ENCODE measurements at regions not wholly inside any gene's neighbourhood (a gene's known extent, or its start where the extent isn't known, plus 50 kb on each side); places are given as distances from the start of the nearest gene placed in this dataset.

DNA sequence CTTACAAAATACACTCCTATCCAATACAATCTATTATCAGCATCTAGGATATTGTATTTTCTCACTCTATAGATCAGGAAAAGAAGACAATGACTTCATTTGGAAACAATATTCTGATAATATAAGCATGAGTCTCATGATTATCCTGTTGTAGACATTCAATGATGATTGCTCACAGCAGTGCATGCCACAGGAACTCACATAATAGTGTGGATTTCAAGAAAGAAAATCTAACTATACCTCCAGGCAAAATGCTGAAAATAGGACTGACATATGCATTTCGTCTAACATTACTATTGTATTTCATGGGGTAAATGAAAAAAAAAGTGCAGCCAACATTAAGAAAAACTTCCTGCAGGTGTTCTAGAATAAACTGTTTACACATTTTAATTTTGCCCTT is 122.6 kb downstream of the POSTN start (continued):
- TF ChIP-seq, protein P1, sequence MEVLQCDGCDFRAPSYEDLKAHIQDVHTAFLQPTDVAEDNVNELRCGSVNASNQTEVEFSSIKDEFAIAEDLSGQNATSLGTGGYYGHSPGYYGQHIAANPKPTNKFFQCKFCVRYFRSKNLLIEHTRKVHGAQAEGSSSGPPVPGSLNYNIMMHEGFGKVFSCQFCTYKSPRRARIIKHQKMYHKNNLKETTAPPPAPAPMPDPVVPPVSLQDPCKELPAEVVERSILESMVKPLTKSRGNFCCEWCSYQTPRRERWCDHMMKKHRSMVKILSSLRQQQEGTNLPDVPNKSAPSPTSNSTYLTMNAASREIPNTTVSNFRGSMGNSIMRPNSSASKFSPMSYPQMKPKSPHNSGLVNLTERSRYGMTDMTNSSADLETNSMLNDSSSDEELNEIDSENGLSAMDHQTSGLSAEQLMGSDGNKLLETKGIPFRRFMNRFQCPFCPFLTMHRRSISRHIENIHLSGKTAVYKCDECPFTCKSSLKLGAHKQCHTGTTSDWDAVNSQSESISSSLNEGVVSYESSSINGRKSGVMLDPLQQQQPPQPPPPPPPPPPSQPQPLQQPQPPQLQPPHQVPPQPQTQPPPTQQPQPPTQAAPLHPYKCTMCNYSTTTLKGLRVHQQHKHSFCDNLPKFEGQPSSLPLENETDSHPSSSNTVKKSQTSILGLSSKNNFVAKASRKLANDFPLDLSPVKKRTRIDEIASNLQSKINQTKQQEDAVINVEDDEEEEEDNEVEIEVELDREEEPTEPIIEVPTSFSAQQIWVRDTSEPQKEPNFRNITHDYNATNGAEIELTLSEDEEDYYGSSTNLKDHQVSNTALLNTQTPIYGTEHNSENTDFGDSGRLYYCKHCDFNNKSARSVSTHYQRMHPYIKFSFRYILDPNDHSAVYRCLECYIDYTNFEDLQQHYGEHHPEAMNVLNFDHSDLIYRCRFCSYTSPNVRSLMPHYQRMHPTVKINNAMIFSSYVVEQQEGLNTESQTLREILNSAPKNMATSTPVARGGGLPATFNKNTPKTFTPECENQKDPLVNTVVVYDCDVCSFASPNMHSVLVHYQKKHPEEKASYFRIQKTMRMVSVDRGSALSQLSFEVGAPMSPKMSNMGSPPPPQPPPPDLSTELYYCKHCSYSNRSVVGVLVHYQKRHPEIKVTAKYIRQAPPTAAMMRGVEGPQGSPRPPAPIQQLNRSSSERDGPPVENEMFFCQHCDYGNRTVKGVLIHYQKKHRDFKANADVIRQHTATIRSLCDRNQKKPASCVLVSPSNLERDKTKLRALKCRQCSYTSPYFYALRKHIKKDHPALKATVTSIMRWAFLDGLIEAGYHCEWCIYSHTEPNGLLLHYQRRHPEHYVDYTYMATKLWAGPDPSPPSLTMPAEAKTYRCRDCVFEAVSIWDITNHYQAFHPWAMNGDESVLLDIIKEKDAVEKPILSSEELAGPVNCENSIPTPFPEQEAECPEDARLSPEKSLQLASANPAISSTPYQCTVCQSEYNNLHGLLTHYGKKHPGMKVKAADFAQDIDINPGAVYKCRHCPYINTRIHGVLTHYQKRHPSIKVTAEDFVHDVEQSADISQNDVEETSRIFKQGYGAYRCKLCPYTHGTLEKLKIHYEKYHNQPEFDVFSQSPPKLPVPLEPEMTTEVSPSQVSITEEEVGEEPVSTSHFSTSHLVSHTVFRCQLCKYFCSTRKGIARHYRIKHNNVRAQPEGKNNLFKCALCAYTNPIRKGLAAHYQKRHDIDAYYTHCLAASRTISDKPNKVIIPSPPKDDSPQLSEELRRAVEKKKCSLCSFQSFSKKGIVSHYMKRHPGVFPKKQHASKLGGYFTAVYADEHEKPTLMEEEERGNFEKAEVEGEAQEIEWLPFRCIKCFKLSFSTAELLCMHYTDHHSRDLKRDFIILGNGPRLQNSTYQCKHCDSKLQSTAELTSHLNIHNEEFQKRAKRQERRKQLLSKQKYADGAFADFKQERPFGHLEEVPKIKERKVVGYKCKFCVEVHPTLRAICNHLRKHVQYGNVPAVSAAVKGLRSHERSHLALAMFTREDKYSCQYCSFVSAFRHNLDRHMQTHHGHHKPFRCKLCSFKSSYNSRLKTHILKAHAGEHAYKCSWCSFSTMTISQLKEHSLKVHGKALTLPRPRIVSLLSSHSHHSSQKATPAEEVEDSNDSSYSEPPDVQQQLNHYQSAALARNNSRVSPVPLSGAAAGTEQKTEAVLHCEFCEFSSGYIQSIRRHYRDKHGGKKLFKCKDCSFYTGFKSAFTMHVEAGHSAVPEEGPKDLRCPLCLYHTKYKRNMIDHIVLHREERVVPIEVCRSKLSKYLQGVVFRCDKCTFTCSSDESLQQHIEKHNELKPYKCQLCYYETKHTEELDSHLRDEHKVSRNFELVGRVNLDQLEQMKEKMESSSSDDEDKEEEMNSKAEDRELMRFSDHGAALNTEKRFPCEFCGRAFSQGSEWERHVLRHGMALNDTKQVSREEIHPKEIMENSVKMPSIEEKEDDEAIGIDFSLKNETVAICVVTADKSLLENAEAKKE (CRISPR knock-in tag; IDR thresholded peaks at IDR 0.05): no peak

DNA sequence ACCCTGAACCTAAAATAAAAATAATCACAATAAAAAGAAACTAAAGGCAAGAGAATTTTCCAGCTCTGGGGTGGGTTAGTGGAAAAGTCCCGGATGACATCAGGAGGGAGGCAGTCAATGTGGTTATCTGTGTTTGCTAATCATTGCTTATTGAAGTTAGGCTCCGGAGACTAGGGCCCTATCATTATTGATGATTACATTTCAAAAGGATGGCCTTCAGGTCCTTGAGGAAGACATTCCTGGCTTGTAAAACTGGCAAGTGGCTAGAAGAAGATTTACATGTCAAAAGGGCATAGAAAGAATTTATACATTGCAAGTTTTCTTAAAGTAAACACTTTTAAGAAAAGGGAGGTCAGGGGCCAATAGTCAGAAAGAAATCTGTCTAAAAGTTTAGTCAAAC is 123.4 kb downstream of the POSTN start:
- Mint-ChIP-seq H3K4me1 (peaks cover 10% of the 10 kb centered on the region), H3K4me3 (no peak overlapping the region), H3K27me3 (ENCODE audit: insufficient read depth, low read depth, poor library complexity) (no peaks in the 10 kb centered on the region), H3K36me3 (ENCODE audit: low read depth) (no peaks in the 10 kb centered on the region), H3K9me3 (no peaks in the 10 kb centered on the region; the same call in 2 of the 3 replicates), H3K27ac (no peak overlapping the region)
- Histone ChIP-seq H4K20me1 (replicated peaks; ENCODE audit: insufficient read depth) (no peaks in the 10 kb centered on the region), H3K36me3 (ENCODE audit: insufficient read depth) (no peaks in the 10 kb centered on the region), H3K27me3 (ENCODE audit: insufficient read depth) (no peaks in the 10 kb centered on the region; the same call in 1 of the 2 replicates), H3K4me1 (ENCODE audit: insufficient read depth) (no peaks in the 10 kb centered on the region), H3K79me2 (replicated peaks; ENCODE audit: insufficient read depth) (no peaks in the 10 kb centered on the region), H3K27ac (ENCODE audit: low read depth) (no peak overlapping the region), H3K9me2 (ENCODE audit: insufficient read depth) (no peaks in the 10 kb centered on the region), H2AFZ (no peak overlapping the region), H3F3A (replicated peaks; ENCODE audit: low read depth) (no peaks in the 10 kb centered on the region), H3K4me2 (no peak overlapping the region; the same call in 1 of the 2 replicates), H3K4me3 (no peak overlapping the region)
- DNase-seq (ENCODE audit: low spot score) (peak; percentile 31), ATAC-seq (no peak)
- TF ChIP-seq EZH2phosphoT487 (IDR thresholded peaks at IDR 0.05; ENCODE audit: unreplicated experiment) (no peak), ZNF114 (CRISPR knock-in tag; IDR thresholded peaks at IDR 0.05) (no peak), NANOG (IDR thresholded peaks at IDR 0.05; ENCODE audit: borderline replicate concordance) (no peak), ZNF331 (CRISPR knock-in tag; IDR thresholded peaks at IDR 0.05; ENCODE audit: low read depth) (no peak), EZH2 (IDR thresholded peaks at IDR 0.05; ENCODE audit: low read depth, unreplicated experiment) (no peak), JUNB (IDR thresholded peaks at IDR 0.05; ENCODE audit: unreplicated experiment) (no peak), CREB1 (CRISPR knock-in tag; IDR thresholded peaks at IDR 0.05; ENCODE audit: low read depth) (no peak), POLR2AphosphoS5 (IDR thresholded peaks at IDR 0.05; ENCODE audit: low read depth) (no peak)
- TF ChIP-seq, protein P2, sequence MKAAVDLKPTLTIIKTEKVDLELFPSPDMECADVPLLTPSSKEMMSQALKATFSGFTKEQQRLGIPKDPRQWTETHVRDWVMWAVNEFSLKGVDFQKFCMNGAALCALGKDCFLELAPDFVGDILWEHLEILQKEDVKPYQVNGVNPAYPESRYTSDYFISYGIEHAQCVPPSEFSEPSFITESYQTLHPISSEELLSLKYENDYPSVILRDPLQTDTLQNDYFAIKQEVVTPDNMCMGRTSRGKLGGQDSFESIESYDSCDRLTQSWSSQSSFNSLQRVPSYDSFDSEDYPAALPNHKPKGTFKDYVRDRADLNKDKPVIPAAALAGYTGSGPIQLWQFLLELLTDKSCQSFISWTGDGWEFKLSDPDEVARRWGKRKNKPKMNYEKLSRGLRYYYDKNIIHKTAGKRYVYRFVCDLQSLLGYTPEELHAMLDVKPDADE (IDR thresholded peaks at IDR 0.05): no peak
- TF ChIP-seq, protein P3, sequence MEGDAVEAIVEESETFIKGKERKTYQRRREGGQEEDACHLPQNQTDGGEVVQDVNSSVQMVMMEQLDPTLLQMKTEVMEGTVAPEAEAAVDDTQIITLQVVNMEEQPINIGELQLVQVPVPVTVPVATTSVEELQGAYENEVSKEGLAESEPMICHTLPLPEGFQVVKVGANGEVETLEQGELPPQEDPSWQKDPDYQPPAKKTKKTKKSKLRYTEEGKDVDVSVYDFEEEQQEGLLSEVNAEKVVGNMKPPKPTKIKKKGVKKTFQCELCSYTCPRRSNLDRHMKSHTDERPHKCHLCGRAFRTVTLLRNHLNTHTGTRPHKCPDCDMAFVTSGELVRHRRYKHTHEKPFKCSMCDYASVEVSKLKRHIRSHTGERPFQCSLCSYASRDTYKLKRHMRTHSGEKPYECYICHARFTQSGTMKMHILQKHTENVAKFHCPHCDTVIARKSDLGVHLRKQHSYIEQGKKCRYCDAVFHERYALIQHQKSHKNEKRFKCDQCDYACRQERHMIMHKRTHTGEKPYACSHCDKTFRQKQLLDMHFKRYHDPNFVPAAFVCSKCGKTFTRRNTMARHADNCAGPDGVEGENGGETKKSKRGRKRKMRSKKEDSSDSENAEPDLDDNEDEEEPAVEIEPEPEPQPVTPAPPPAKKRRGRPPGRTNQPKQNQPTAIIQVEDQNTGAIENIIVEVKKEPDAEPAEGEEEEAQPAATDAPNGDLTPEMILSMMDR (conservative IDR thresholded peaks at IDR 0.05; ENCODE audit: low read depth in 2 of 2): no peak
- TF ChIP-seq, protein P4, sequence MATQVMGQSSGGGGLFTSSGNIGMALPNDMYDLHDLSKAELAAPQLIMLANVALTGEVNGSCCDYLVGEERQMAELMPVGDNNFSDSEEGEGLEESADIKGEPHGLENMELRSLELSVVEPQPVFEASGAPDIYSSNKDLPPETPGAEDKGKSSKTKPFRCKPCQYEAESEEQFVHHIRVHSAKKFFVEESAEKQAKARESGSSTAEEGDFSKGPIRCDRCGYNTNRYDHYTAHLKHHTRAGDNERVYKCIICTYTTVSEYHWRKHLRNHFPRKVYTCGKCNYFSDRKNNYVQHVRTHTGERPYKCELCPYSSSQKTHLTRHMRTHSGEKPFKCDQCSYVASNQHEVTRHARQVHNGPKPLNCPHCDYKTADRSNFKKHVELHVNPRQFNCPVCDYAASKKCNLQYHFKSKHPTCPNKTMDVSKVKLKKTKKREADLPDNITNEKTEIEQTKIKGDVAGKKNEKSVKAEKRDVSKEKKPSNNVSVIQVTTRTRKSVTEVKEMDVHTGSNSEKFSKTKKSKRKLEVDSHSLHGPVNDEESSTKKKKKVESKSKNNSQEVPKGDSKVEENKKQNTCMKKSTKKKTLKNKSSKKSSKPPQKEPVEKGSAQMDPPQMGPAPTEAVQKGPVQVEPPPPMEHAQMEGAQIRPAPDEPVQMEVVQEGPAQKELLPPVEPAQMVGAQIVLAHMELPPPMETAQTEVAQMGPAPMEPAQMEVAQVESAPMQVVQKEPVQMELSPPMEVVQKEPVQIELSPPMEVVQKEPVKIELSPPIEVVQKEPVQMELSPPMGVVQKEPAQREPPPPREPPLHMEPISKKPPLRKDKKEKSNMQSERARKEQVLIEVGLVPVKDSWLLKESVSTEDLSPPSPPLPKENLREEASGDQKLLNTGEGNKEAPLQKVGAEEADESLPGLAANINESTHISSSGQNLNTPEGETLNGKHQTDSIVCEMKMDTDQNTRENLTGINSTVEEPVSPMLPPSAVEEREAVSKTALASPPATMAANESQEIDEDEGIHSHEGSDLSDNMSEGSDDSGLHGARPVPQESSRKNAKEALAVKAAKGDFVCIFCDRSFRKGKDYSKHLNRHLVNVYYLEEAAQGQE (IDR thresholded peaks at IDR 0.05; ENCODE audit: unreplicated experiment): no peak

Measured in GM23338 (cell line).